HG03025 (cell line): ENCODE measurements at regions not wholly inside any gene's neighbourhood (a gene's known extent, or its start where the extent isn't known, plus 50 kb on each side); places are given as distances from the start of the nearest gene placed in this dataset.

ENCODE experiments used
- ATAC-seq: cut with Tn5 transposase; IDR thresholded peaks from one replicate; pipeline ENCODE4 v1.9.1; 2021; ENCODE audit warnings: mild to moderate bottlenecking, moderate library complexity; ENCODE audit not compliant: unreplicated experiment, low FRiP score

DNA sequence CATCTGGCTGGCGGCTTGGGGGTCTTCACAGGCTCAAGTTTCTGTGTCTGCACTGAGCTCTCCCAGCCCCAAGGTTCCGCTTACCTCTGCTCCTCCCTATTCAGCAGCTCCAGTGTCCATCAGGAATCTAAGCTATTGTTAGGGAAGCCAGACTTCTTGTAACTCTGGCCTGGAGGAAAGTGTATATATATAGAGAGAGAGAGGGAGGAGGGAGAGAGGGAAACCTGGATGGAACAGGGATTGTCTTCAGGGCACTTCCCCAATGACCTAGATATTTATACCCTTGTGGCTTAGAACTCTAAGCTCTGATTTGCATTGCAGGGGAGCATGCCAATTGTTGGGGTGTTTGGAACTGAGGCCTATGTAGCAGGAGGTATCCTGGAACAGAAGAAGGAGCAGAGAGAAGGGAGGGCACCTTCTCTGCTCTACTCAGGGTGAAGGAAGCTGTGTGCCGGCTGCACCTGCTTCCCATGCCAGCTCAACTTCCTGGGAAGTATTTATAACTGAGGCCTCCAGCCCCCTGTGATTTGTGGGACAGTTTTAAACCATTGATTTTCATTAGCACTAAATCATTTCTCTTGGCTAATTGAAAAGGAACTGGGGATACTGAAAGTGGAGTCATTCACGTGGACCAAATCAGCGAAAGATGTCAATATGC, 70.9 kb downstream of the NAV1 start:
- ATAC-seq = no peak

- no peak for ATAC-seq
Observed at GRCh38 chr1:201610858-201611257, 71.9 kb downstream of the NAV1 start.

- no peak for ATAC-seq
Observed at GRCh38 chr1:201612645-201613044, 73.7 kb downstream of the NAV1 start.

- no peak for ATAC-seq
Observed at GRCh38 chr1:201614262-201615015, 75.5 kb downstream of the NAV1 start.

DNA sequence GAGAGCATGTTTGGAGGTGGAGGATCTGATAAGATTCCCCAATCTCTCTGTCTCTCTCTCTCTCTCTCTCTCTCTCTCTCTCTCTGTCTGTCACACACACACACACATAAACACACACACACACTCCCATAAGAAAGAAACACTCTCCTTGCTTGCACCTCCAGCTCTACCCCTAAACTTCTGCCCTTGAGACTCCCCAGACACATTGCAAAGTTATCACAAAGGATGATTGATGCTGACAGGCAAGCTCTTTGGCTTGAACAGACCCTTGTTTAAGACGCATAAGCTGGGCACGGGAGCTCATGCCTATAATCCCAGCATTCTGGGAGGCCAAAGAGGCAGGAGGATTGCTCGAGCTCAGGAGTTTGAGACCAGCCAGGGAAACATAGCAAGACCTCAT, 78.2 kb downstream of the NAV1 start:
- no peak for ATAC-seq

DNA sequence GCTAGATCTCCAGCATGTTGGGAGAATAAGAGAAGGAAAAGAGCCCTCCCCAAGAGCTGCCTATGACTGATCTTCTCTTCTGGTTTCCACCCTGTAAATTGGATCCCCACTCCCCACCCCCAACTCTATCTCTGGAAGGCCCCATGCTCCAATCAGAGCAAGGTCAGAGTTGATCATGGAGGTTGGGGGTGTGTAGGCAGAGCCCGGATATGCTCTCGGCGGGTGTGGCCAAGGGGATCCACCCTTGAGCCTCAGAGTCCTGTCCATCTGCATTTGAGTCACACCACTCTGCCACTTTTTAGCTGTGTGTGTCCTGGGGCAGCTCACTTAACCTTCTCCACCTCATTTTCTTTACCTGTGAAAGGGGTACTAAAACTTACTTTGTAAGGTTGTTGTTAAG, 79.5 kb downstream of the NAV1 start:
- no peak for ATAC-seq

DNA sequence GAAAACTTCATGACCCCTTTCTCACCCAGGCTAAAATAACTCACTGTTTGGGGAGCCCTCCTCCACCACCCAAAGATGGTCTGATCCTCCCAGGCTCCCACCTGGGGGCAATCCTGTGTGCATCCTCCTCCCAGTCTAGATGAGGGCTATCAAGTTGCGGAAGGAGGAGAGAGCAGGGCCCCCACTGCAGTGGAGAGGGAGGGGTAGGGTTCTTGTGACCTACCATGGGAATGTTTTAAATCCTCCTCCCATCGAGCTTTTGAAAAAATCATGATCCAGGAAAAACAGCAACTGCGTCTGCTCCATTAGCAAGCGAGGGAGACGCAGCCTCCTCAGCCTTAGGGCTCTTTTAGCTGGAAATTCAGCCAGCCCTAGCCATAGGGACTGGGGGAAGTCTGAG, 80.0 kb downstream of the NAV1 start:
- no peak for ATAC-seq

DNA sequence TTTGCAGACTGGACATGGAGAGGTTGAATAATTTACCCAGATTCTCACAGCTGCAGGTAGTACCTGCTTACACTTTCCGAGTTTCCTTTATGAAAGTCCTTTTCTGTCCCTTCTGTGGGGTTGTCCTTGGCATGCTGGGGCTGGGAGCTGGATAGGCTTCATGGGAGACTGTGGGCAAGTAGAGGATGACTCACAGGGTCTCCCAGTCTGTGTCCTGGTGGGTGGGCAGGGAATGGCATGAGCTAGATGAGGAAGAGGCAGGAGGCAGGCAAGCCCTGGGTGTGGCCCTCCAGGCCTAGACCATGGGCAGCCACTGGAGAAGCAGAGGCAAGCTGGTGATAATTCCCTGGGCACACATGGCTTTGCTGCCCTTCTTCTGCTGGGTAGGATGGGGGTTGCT, 80.6 kb downstream of the NAV1 start:
- no peak for ATAC-seq

- no peak for ATAC-seq
Observed at GRCh38 chr1:201622353-201622752, 83.4 kb downstream of the NAV1 start.

- no peak for ATAC-seq
Observed at GRCh38 chr1:201622824-201623223, 83.9 kb downstream of the NAV1 start.

DNA sequence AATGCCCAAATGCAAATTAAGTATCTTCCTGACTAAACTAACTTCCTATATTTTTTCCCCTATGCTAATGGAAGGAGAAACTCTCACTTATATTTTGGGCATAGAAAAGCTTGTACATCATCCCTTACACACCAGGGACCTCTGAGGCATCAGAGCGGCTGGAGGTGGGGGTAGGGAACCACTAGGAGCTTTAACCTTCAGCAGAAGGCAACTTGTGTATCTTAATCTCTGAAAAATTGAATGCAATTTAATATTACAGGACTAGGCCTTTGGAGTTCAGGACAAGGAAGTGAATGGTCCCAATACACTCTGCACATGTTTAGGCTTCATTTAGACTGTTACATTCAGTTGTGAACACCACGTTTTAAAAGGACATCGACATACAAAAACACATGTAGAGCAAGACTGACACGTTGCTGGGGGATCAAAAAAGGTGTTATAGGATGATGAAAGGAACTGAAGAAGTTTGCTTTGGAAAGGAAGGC, 85.9 kb downstream of the NAV1 start:
- ATAC-seq = no peak

DNA sequence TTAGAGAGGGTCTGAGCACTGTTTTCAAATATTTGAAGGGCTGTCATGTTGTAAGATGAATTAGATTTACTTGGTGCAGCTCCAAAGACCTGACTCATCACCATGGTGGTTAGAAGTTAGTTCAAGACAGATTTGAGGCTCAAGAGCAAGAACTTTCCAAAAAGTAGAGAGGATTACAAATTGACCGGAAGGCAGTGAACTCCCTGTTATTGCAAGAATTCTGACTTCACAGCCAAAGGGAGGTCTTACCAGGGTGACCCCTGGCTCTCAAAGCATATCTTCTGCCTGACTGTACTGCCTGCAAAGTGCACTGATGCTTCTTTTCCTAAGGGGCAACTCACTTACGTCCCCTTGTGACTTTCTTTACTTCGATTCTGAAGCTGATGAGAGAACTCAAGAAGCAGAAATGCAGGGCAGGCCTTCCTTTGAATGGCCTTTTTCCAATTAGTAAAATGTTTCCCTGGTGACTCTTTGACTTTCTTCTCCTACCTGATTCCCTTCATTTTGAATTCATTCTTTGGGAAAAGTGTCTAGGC, 86.4 kb downstream of the NAV1 start:
- ATAC-seq = no peak

DNA sequence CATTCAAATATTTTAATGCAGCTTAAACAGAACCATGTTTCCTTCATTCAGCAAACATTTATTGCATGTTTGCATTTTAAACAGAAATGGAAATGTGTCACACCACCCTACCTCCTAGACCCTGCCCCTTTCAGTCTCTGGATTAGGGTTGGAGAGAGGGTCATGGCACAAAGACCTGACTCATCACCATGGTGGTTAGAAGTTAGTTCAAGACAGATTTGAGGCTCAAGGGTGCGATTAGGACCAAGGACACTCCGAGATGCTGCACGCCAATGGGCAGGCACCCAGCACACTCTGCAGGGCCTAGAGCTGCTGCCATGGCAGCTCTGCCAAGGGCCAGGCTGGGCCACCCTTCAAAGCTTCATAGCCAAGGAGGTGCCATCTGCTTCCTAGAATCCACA, 86.9 kb downstream of the NAV1 start:
- ATAC-seq = no peak

GRCh38 chr1:201626629-201627275, 87.8 kb downstream of the NAV1 start:
- no peak for ATAC-seq

DNA sequence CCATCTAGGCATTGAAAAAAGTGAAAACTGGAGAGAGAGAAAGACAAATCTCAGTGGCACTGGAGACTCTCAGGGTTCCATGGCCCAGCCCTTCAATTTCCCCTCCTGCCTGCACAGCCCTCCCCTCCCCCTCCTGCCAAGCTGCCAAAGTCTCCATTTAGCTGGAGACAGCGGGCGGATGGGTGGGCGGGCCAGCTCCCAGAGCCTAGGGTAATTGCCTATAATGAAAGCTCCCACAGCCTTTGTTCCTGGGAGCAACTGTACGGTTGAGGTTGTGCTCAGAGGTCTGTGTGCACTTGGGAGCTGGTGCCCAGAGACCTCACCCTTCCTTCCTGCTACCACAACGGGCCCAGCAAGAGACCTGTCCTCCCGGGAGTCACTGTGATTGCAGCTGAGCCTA, 89.6 kb downstream of the NAV1 start:
- ATAC-seq = no peak

GRCh38 chr1:201630582-201630981, 91.7 kb downstream of the NAV1 start:
- ATAC-seq = no peak

DNA sequence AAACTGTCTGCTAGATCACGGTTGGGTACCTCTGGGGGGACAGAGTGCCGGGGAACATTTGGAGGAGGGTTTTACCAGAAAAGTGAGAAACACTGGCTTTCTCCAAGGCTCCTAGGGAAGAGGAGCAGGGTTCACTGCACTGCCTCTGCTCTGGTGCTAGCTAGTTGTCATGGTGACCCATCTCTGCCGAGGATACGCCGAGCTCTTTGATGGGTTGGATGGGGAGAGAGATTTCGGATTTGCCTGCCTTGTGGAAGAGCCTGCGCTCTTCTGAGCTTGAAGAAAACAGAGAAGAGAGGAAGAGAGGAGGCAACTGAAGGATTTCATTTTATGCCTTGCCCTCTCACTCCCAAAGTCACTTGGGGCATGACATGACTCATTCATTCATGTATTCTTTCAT, 92.1 kb downstream of the NAV1 start:
- ATAC-seq = no peak

DNA sequence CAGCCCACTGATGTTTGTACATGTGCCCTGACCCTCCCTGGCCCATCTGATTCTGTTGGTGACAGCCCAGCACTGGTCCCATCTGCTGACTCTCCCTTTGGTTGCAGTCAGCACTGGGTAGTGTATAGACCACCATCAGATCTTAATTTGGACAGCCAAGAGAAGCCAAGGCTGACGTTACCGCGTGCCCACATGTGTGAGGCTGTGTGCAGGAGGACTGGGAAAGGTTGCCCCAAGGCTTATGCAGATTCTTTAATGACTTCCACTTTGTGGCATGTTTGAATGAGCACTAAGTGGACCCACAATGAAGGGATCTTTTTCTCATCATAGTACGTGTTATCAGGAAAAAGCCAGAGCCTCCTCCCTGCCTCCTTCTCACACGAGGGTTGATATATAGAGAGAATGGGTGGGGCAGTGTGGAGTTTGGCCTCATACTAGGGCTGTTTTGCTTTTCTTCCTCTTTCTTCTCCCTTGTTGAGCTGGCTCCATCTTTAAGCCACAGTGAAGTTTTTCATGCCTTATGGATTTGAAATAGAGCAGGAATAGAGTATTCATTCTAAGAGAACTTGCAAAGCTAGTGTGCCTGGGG, 93.5 kb downstream of the NAV1 start:
- no peak for ATAC-seq

DNA sequence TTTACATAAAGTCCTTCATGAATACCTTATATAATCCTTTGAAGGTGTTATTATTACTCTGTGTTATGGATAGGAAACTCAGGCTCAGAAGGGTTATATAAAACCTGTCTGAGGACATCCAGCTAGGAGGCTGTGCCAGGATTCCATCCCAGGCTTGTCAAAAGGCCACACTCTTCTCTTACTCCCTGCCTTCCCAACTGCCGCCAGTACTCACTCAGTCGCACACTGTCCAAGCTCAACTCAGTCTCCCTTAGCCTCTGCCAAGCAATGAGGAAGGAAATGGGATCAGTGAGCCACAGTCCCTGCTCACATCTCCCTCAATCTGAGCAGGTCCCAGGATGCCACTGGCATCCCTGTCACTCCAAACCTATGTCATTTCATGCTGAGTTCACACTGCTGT, 94.4 kb downstream of the NAV1 start:
- no peak for ATAC-seq

GRCh38 chr1:201633811-201634210, 94.9 kb downstream of the NAV1 start:
- no peak for ATAC-seq

DNA sequence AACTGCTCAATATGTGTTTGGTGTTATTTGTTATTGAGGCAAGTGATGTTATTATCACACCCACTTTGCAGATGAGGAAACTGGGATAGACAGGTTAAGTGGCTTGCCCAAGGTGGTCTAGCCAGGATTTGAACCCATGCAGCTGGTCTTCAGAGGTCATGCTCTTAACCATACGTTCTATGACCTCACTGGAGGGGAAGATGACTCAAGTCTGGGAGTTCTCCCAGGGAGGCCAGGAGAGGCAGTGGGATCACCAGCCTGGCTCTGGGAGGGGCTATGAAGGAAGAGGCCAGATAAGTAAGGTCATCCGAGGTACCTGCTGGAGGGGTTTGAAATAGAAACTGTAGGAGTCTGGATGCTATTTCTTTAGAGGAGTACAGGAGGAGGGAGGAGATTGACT, 95.3 kb downstream of the NAV1 start:
- no peak for ATAC-seq
